ENCODE measurements at regions not wholly inside any gene's neighbourhood (a gene's known extent, or its start where the extent isn't known, plus 50 kb on each side); places are given as distances from the start of the nearest gene placed in this dataset.

- no peaks in the 10 kb centered on the region for H3K9me2 ChIP-seq (replicated peaks; ENCODE audit: control insufficient read depth, low read length)
- no peaks in the 10 kb centered on the region for H3F3A ChIP-seq (ENCODE audit: control insufficient read depth, insufficient read depth)
- no peak overlapping the region for H3K27ac ChIP-seq (ENCODE audit: low read depth, low read length)
- H3K27me3 ChIP-seq (ENCODE audit: control insufficient read depth, low read length), result peaks cover 3% of the 10 kb centered on the region; the same call in 1 of the 2 replicates
- no peaks in the 10 kb centered on the region for H3K36me3 ChIP-seq (ENCODE audit: control insufficient read depth, low read length)
- H3K4me2 ChIP-seq (ENCODE audit: low read length), result peak overlapping the region; percentile 66
- H3K4me3 ChIP-seq (ENCODE audit: low read length), result peak overlapping the region; percentile 64
- TF ChIP-seq EZH2phosphoT487 (IDR thresholded peaks at IDR 0.05; ENCODE audit: borderline replicate concordance, low read length), result no peak
- no peaks in the 10 kb centered on the region for H4K20me1 ChIP-seq (ENCODE audit: control insufficient read depth, insufficient read depth, low read depth, low read length)
- peaks cover 3% of the 10 kb centered on the region; the same call in 1 of the 2 replicates for H3K4me1 ChIP-seq (ENCODE audit: control insufficient read depth, low read length)
- no peaks in the 10 kb centered on the region for H3K9me3 ChIP-seq (ENCODE audit: control insufficient read depth, insufficient read depth, low read length)
- H3K79me2 ChIP-seq (ENCODE audit: control insufficient read depth, low read length), result no peaks in the 10 kb centered on the region
Measured at GRCh38 chr16:79769928-79770243, 169.3 kb upstream of the MAF start.

- TF ChIP-seq CTCF (IDR thresholded peaks at IDR 0.05; ENCODE audit: low read depth, low read length, poor library complexity, severe bottlenecking), result no peak
- TF ChIP-seq EZH2phosphoT487 (IDR thresholded peaks at IDR 0.05; ENCODE audit: borderline replicate concordance, low read length), result no peak
- no peaks in the 10 kb centered on the region for H3K9me3 ChIP-seq (ENCODE audit: control insufficient read depth, insufficient read depth, low read length)
- no peaks in the 10 kb centered on the region for H3K79me2 ChIP-seq (ENCODE audit: control insufficient read depth, low read length)
- no peak overlapping the region for H3K4me2 ChIP-seq (ENCODE audit: low read length)
- H3K9me2 ChIP-seq (replicated peaks; ENCODE audit: control insufficient read depth, low read length), result no peaks in the 10 kb centered on the region
- peaks cover 3% of the 10 kb centered on the region; the same call in 1 of the 2 replicates for H3K27me3 ChIP-seq (ENCODE audit: control insufficient read depth, low read length)
- no peaks in the 10 kb centered on the region for H3F3A ChIP-seq (ENCODE audit: control insufficient read depth, insufficient read depth)
- H4K20me1 ChIP-seq (ENCODE audit: control insufficient read depth, insufficient read depth, low read depth, low read length), result no peaks in the 10 kb centered on the region
- H3K4me1 ChIP-seq (ENCODE audit: control insufficient read depth, low read length), result peaks cover 3% of the 10 kb centered on the region; the same call in 1 of the 2 replicates
- H3K27ac ChIP-seq (ENCODE audit: low read depth, low read length), result no peak overlapping the region
- no peaks in the 10 kb centered on the region for H3K36me3 ChIP-seq (ENCODE audit: control insufficient read depth, low read length)
- H3K4me3 ChIP-seq (ENCODE audit: low read length), result no peak overlapping the region
Measured at GRCh38 chr16:79769270-79769927, 168.9 kb upstream of the MAF start.

GRCh38 chr16:79768276-79768970 lies 167.9 kb upstream of the MAF start:
- Histone ChIP-seq H3F3A (ENCODE audit: control insufficient read depth, insufficient read depth) (no peaks in the 10 kb centered on the region), H3K4me1 (ENCODE audit: control insufficient read depth, low read length) (peaks cover 3% of the 10 kb centered on the region; the same call in 1 of the 2 replicates), H3K4me3 (ENCODE audit: low read length) (no peak overlapping the region), H3K79me2 (ENCODE audit: control insufficient read depth, low read length) (no peaks in the 10 kb centered on the region), H3K36me3 (ENCODE audit: control insufficient read depth, low read length) (no peaks in the 10 kb centered on the region), H3K27ac (ENCODE audit: low read depth, low read length) (no peak overlapping the region), H3K9me3 (ENCODE audit: control insufficient read depth, insufficient read depth, low read length) (no peaks in the 10 kb centered on the region), H3K4me2 (ENCODE audit: low read length) (no peak overlapping the region), H4K20me1 (ENCODE audit: control insufficient read depth, insufficient read depth, low read depth, low read length) (no peaks in the 10 kb centered on the region), H3K27me3 (ENCODE audit: control insufficient read depth, low read length) (peaks cover 3% of the 10 kb centered on the region; the same call in 1 of the 2 replicates), H3K9me2 (replicated peaks; ENCODE audit: control insufficient read depth, low read length) (no peaks in the 10 kb centered on the region)
- TF ChIP-seq EZH2phosphoT487 (IDR thresholded peaks at IDR 0.05; ENCODE audit: borderline replicate concordance, low read length), result no peak
- no peak for TF ChIP-seq CTCF (IDR thresholded peaks at IDR 0.05; ENCODE audit: low read depth, low read length, poor library complexity, severe bottlenecking)

Data from DOHH2 (cell line).